ENCODE measurements at regions not wholly inside any gene's neighbourhood (a gene's known extent, or its start where the extent isn't known, plus 50 kb on each side); places are given as distances from the start of the nearest gene placed in this dataset.

GRCh38 chr2:83826577-83826976, 632.5 kb downstream of the SUCLG1 start:
- TF ChIP-seq YY1 (IDR thresholded peaks at IDR 0.05; ENCODE audit: insufficient read depth, insufficient read length) (no peak), ZNF274 (IDR thresholded peaks at IDR 0.05; ENCODE audit: low read depth, low read length) (no peak), SUZ12 (IDR thresholded peaks at IDR 0.05; ENCODE audit: extremely low read depth, insufficient read depth, insufficient read length) (no peak)

Data from NT2/D1 (cell line).